ENCODE measurements at regions not wholly inside any gene's neighbourhood (a gene's known extent, or its start where the extent isn't known, plus 50 kb on each side); places are given as distances from the start of the nearest gene placed in this dataset.

GRCh38 chr15:39466750-39467105 lies 114.2 kb upstream of the THBS1 start:
- ChIA-PET CTCF (ENCODE audit: partially characterized antibody) (interaction anchor here (2.4 kb wide), 1 partner anchor 295 kb away, joined by 7 read pairs; no protein-coding TSS in a partner anchor), POLR2A (ENCODE audit: partially characterized antibody) (interaction anchor here (3.2 kb wide), 1 partner anchor 113 kb away, joined by 12 read pairs; the partner anchor contains the start of gene THBS1)
- no peaks in the 10 kb centered on the region for H3K27me3 ChIP-seq (replicated peaks in 1 of 4; ENCODE audit: control insufficient read depth in 3 of 4, extremely low read depth in 1 of 4, insufficient read depth in 3 of 4, low read length in 3 of 4)
- no peaks in the 10 kb centered on the region for H4K20me1 ChIP-seq (replicated peaks in 1 of 2; ENCODE audit: control insufficient read depth in 1 of 2, insufficient read depth in 2 of 2, low read length in 2 of 2)
- H3K23me2 ChIP-seq (ENCODE audit: low read depth, low read length): no peaks in the 10 kb centered on the region
- no peak overlapping the region for H3K14ac ChIP-seq (ENCODE audit: insufficient read length)
- H3K27ac ChIP-seq (ENCODE audit: low read depth, low read length): no peak overlapping the region
- TF ChIP-seq PHF8 (conservative IDR thresholded peaks at IDR 0.05; ENCODE audit: low read depth, low read length) (no peak), SRF (IDR thresholded peaks at IDR 0.05; ENCODE audit: low read depth, low read length) (no peak), EZH2 (IDR thresholded peaks at IDR 0.05; ENCODE audit: low read depth, low read length, severe bottlenecking) (no peak)
- no peak overlapping the region for H2BK120ac ChIP-seq (replicated peaks; ENCODE audit: low read depth, low read length)
- FAIRE-seq (no peak), DNase-seq (ENCODE audit: low read depth in 1 of 2, low spot score in 2 of 2) (no peak)
- 86% methylated on average over 5 of the region's 5 CpGs; no CpG with 5 or more reads in 1 of the 2 experiments for WGBS, 2 experiments (ENCODE audit: extremely low coverage in 1 of 2, insufficient coverage in 1 of 2, insufficient read length in 1 of 2, insufficient replicate concordance in 2 of 2, low coverage in 1 of 2, low lambda C conversion rate in 2 of 2, missing lambda C conversion rate in 1 of 2)
- H2BK20ac ChIP-seq (ENCODE audit: low read length): no peak overlapping the region
- no peak overlapping the region for H3K56ac ChIP-seq (replicated peaks; ENCODE audit: insufficient read length, low read depth, low read length)
- no peak overlapping the region for H4K8ac ChIP-seq (ENCODE audit: extremely low read depth, insufficient read depth, low read length)
- H2BK12ac ChIP-seq (ENCODE audit: low read depth, low read length): no peak overlapping the region
- no peak overlapping the region for H2BK15ac ChIP-seq (ENCODE audit: low read length)
- no peak overlapping the region for H3K23ac ChIP-seq (ENCODE audit: insufficient read length)
- H3K4me2 ChIP-seq (ENCODE audit: insufficient read depth in 1 of 2, low read depth in 2 of 2, low read length in 2 of 2): no peak overlapping the region
- no peak overlapping the region for H2AK5ac ChIP-seq (ENCODE audit: low read depth, low read length)
- H3K79me1 ChIP-seq (ENCODE audit: low read depth, low read length): no peaks in the 10 kb centered on the region
- H3K9ac ChIP-seq (replicated peaks in 1 of 4; ENCODE audit: extremely low read depth in 1 of 4, low read depth in 3 of 4, low read length in 3 of 4): no peak overlapping the region
- no peaks in the 10 kb centered on the region for H3K36me3 ChIP-seq (ENCODE audit: control insufficient read depth in 2 of 4, insufficient read depth in 4 of 4, low read length in 3 of 4)
- H3K4me1 ChIP-seq (replicated peaks in 1 of 4; ENCODE audit: control insufficient read depth in 3 of 4, insufficient read depth in 4 of 4, low read length in 3 of 4): no peaks in the 10 kb centered on the region; a peak in 1 of 7 replicates
- H2BK5ac ChIP-seq (ENCODE audit: low read depth, low read length): no peak overlapping the region
- H4K91ac ChIP-seq (replicated peaks; ENCODE audit: insufficient read length, low read length): no peak overlapping the region
- no peak overlapping the region for H3K18ac ChIP-seq (ENCODE audit: extremely low read depth, low read length)
- no peak overlapping the region for H3K4ac ChIP-seq (replicated peaks; ENCODE audit: insufficient read length, low read depth, low read length)
- H3K4me3 ChIP-seq (ENCODE audit: extremely low read depth in 1 of 4, insufficient read depth in 2 of 4, low read depth in 3 of 4, low read length in 4 of 4): no peak overlapping the region
- H3K9me3 ChIP-seq (ENCODE audit: insufficient read depth in 2 of 2, low read depth in 1 of 2, low read length in 1 of 2): no peaks in the 10 kb centered on the region
- no peak overlapping the region for H2AFZ ChIP-seq (ENCODE audit: low read length)
- H4K5ac ChIP-seq (ENCODE audit: insufficient read length, low read depth, low read length): no peak overlapping the region
- H3K79me2 ChIP-seq (ENCODE audit: control insufficient read depth in 1 of 2, insufficient read depth in 2 of 2, low read length in 2 of 2): no peaks in the 10 kb centered on the region
